ENCODE measurements at regions not wholly inside any gene's neighbourhood (a gene's known extent, or its start where the extent isn't known, plus 50 kb on each side); places are given as distances from the start of the nearest gene placed in this dataset.
"Not testable (repeated sequence)": the region's sequence is repeated elsewhere in the genome, so short reads cannot be mapped to it uniquely, and the experiment has no call there.

DNA sequence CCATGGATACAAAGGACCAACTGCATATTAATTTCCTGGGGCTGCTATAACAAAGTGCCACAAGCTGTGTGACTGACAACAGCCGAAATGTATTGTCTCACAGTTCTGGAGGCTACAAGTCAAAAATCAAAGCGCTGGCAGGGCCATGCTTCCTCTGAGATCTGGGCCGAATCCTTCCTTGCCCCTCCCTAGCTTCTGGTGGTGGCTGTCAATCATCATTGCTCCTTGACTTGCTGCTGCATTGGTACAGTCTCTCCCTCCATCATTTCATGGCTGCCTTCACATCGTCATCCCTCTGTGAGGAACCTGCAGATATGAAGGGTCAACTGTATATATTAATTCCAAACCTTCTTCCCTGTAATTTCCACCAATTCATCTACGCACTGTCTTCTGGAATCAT, 118.3 kb downstream of the EXOC5 start:
- no peak for DNase-seq

DNA sequence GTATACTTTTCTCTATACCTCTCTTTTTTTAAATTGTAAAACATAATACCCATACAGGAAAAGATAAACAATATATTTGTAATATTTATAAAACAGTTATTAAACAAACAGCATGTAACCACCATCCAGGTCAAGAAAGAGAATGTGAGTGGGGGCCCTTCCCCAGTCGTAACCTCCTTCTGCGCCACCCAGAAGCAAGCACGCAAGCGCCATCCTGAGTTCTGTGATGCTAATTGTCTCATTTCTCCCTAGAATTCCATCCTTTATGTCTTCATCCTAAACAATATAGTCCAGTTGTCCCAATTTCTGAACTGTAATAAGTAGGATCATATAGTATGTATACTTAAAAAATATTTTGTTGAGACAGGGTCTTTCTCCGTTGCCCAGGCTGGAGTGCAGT, 129.5 kb downstream of the EXOC5 start:
- no peak for DNase-seq

DNA sequence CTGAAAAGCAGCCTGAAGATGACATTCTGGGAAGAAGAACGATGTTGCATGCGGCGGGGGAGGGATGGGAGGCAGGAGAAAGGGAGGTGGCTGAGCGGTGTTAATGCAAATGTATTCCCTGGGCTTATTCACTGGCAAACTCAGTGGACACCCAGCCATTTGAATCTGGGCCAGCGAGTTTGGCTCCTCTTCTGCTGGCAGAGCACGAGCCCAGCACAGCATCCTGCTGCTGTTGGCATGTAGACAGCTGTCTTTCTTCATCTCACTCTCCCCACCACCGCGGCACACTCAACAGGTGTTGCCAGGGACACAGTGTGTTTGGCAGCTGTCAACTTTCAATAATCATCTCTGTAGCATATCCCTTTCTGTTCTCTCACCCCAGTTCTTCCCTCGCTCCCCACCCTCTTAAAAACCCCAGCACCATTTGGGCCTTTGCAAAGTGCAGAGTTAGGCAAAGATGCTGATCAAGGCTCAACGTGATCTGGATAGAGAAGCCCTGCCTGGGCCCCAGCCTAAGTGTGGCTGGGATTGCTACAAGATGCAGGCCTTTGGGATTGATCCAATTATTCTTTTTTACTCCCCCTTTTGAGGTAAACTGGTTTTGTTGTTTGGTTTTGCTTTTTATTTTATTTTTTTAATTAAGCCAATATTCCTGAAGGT, 131.9 kb downstream of the EXOC5 start:
- peak; percentile 66 for DNase-seq

DNA sequence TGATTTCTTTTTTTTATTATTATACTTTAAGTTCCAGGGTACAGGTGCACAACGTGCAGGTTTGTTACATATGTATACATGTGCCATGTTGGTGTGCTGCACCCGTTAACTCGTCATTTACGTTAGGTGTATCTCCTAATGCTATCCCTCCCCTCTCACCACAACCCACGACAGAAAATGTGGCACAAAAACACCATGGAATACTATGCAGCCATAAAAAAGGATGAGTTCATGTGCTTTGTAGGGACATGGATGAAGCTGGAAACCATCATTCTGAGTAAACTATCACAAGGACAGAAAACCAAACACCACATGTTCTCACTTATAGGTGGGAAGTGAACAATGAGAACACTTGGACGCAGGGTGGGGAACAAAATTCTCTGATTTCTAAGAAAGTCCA, 140.9 kb downstream of the EXOC5 start:
- not testable (repeated sequence) for DNase-seq

DNA sequence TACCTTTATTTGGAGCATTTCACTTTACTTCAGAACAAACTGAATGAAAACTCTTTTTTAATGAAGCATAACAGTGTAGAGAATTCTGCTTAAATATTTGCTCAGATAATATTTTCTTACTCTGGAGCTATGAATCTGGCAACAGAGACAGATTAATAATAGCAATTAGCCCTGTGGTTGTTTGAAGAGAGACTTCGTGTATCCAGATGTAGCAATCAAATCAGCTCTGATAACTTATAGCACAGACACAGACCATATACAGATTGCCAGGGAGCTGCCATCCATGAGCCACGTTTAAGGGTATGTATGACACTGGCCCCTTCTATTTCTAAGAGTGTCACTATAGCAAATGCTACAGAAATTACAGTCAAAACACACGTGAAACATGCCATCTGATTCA, 146.6 kb downstream of the EXOC5 start:
- no peak for DNase-seq

DNA sequence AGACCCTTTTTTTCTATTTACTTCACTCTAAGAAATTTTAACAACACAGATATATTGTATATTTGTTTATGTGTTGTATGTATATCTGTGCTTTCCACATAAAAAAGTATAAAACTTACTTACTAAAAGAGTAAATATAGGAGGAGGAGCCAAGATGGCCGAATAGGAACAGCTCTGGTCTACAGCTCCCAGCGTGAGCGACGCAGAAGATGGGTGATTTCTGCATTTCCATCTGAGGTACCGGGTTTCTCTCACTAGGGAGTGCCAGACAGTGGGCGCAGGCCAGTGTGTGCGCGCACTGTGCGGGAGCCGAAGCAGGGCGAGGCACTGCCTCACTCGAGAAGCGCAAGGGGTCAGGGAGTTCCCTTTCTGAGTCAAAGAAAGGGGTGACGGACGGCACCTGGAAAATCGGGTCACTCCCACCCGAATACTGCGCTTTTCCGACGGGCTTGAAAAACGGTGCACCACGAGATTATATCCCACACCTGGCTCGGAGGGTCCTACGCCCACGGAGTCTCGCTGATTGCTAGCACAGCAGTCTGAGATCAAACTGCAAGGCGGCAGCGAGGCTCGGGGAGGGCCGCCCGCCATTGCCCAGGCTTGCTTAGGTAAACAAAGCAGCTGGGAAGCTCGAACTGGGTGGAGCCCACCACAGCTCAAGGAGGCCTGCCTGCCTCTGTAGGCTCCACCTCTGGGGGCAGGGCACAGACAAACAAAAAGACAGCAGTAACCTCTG, 156.5 kb downstream of the EXOC5 start:
- DNase-seq: not testable (repeated sequence)

DNA sequence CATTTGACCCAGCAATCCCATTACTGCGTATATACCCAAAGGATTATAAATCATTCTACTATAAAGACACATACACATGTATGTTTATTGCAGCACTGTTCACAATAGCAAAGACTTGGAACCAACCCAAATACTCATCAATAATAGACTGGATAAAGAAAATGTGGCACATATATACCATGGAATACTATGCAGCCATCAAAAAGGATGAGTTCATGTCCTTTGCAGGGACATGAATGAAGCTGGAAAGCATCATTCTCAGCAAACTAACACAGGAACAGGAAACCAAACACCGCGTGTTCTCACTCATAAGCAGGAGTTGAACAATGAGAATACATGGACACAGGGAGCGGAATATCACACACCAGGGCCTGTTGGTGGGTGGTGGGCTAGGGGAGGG, 158.3 kb downstream of the EXOC5 start:
- DNase-seq: not testable (repeated sequence)

DNA sequence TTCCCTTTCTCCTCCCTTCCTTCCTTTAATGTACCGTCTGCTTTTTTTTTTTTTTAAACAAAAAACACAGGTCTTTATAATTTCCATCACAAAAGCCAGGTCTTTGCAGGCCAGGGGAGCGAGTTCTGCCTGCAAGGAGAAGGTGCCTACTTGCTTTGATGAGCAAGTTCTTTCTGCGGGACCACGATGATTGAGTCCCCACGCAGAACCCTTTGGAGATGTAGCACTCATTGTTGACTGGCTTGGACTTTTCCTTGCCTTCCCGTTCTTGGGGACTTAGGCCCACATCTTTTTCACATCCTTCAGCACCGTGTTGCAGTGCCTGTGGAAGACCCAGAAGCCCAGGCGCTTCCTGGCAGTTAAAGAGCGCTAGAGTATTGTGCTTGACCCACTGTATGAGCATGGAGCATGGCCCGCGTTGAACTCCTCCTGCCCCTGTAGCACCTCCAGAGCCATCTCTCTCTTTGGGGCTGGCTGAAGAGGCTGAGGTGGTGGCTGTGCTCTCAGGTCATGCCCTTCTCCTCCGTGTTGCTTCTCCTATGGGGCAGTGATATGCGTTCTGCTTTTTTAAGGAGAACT, 177.6 kb downstream of the EXOC5 start:
- DNase-seq: no peak

DNA sequence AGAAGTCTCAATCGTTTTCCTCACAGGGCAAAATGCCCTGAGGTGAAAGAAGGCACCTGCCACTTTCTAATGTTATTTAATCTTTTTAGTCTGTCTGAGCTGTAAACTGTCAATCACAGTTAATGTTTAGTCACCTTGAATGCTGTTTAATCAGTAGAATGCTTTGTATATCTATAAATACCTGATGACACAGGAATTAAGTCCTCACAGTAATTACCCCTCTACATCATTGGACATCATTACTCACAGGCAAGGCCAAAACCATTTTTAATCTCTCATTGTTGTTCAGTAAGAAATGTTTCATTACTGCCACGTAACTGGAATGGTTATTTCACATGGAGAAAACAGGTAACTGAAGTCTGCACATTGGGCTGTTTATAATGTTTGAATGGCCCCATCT, 178.8 kb downstream of the EXOC5 start:
- DNase-seq: peak; percentile 93

DNA sequence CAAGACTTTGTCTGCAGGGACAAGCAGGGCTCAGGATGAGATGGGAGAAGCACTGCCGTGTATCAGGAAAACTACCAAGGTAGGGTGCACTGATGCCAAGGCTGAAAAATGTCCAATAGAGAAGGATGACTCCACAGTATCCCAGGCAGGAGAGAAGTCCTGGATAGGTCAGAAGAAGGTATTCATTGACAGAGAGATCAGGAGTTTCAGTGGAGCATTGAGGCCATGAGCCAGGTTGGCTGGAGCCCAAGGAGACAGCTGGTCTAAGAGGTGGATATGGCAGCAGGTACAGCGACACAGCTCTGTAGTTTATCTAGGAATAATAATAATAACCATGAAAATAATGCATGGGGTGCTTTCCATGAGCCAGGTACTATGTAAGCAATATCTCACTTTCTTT, 180.9 kb downstream of the EXOC5 start:
- peak; percentile 74 for DNase-seq

DNA sequence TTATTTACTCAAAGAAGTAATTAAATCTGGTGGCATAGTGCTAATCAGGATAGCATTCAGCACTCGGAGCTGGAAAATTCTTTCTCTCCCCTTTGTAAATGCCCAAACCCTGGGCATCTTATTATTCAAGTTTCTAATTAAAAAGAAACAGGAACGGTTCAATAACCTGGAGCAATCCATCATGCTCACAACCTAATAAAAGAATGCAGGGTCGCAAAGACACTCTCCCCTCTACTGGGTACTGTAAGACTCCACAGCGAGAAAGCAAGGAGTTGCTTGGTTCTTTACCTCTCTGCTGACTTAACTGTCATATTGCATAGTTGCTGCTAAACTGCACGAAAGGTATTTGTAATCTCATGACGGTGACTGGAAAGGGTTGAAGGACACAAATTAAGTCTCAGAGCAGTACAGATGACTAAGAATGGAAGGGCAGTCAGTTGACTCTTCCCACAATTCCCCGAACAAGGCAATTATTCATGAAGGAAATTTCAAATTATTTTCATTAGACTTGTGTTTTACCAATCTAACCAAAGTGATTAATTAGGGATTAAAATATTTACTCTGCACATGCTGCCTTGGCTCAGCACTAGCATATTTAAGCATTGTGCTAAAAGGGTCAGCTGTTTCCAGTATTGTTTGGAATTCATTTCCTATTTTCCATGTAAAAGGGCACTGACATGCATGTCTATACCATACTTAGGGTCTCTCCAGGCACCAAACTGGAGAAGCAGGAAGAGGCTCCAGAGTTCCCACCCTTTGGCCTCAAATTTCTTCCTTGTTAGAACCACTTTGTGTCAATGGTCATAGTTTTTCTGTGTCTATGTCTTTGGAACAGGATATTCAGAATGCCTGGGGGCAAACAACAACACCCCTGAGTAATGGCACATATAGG, 182.2 kb downstream of the EXOC5 start:
- no peak for DNase-seq

DNA sequence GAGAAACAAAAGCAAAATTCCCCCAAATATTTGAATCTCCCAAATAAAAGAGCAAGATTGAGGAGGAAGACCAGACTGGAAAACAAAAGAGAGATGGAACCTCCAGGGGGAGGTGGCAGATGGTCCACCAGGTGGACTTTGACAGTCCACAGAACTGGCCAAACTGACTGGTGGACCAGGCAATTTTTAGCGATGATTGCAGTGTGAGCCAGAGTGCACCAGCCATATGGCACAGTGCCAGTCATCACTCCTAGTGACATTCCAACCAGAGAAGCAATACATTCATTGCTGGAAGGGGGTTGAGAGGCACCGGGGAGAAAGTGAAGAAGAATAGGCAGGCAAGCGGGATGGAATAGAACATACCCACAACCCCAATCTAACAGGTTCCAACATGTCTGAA, 182.9 kb downstream of the EXOC5 start:
- peak; percentile 90 for DNase-seq

DNA sequence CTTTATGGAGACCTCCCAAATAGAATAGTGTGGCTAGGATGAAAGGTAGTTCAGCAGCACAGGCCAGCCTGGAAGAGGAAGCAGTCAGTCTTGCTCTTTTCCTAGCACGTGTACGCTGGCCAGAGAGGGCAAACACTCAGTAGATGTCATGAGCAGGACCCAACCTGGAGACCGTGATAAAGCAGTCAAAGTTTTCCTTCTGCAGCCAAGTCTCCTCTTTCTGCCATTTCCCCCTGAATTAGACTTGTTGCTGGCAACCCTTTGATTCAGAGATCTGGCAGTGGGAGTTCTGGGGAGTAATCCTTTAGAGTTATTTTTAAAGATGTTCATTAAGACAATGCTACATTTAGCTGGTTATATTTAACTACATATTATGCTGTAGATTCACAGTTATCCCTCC, 183.7 kb downstream of the EXOC5 start:
- DNase-seq: no peak

DNA sequence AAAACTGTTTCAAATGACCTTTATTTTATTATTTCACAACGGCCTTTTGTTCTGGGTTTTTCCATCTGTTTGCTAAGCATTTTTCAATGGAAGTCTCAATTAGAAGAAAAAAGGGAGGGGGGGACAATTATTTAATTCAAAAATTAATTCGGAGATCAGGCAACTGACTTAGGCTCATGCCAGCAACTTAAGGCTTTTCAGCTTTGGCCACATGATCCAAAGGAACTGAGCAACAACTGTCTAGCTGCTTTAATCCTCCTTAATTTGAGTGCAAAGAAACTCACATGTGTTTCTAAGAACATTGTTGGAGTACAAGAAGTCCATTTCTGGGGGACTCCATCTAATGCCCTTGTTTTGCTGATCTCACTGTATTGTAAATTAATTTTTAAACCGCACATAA, 188.0 kb downstream of the EXOC5 start:
- no peak for DNase-seq

DNA sequence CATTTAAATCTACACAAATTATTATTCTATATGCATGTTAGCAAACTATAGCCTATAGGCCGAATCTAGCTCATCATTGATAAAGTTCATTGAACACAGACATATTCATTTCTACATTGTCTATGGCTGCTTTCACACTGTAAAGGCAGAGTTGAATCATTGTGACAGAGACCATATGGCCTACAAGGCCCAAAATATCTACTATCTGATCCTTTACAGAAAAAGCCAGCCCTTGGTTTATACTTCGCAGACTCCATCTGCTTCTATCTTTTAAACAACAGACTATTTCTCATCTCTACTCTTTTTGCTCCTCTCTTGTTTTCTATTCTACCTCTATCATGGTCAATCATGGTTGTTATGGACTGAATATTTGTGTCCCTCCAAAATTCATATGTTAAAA, 190.7 kb downstream of the EXOC5 start:
- DNase-seq: peak; percentile 27

DNA sequence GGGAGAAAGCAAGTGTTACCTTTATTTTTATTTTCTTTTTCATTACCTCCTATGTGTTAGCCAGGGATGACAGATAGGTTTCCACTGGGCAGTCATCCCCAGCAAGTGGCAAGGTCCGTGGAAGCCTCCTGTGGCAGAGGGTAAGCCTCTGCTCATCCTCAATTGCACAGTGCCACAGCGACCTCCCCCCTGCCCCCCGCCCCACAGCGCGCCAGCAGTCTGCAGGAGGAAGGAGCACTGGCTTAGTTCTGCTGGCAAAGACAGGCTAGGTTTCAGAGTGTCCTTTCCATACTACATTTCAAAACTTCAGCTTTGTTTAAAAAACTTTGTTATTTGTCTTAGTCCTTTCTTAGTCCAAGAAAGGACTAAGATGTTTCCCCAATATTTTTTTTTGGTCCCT, 194.7 kb downstream of the EXOC5 start:
- no peak for DNase-seq

DNA sequence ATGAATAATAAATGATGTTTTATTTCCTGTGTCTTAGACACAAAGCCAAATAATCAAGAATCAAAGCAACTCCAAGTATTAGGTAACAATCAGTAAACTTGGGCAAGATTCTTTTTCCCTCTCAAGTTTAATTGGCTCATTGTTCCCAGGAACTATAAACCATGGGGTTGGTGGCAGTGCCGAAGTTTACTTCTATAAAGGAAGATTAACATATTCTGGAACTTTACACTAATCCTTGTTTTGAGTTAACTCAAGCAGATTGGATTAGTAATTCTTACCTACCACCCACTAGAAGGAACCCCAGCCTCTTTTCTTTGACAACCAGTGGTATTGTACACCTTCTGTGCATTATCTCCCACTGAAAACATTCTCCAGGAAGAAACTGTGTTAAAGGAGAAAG, 197.1 kb downstream of the EXOC5 start:
- DNase-seq: no peak

DNA sequence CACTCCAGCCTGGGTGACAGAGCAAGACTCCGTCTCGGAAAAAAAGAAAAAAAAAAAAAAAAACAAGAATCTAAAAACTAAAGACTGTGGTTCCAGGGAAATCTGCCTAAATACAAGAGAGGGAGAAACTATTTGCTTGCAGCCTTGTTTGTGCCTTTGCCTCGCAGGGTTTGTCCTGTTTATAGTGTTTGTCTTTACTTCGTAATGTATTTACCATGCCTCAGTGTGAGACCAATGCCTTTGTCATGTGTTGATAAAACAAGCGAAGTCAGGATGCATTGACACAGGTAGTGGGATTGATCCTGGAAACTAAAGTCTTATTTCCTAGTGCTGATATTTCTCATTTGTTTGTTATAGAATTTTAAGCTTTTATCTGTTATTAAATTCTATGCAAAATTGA, 199.0 kb downstream of the EXOC5 start:
- DNase-seq: no peak

DNA sequence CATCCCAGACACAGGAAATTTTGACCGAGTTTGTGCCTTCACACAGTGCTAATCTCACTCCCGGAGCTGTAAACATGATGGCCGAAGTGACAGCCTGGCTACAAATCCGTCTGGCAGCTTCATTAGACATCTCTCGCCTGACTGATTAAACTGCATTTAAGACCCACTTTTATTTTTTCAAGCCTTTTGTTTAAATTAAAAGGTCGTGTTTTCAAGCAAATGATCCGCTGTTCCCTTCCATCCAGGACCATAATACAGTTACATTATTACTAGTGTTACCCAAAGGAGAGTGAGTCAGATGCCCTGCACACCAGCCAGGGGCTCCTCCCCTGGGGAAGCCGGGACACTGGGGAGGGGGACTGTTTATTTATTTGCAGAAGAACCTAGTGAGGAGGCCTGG, 200.2 kb downstream of the EXOC5 start:
- DNase-seq: peak; percentile 80

DNA sequence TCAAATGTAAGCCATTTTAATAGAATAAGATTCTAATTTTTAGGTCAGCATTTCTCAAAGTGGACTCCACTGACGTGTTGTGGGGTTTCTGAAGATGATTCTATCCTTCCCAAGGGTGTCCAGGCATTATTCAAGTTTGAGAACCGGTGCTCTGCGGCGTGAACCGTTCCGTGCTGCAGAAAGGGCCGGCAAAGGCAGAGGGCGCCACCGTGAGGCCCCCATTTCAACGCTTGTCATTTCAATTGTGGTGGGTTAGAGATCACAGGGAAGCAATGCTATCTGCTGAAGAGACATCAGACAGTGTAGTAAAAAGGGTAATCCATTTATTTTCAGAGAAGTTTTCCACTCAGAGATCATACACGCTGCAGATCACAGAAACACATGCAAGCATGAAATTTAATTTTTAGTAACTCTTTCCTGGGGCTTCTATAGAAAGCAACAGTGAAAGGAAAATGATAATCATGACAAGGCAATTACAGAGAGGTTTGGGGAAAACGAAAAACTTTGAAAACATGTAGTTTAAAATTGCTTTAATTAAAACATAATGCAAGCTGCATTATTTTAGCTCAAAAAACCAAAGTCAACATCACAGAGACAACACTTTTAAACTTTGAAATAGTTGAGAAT, 201.7 kb downstream of the EXOC5 start:
- peak; percentile 15 for DNase-seq

DNA sequence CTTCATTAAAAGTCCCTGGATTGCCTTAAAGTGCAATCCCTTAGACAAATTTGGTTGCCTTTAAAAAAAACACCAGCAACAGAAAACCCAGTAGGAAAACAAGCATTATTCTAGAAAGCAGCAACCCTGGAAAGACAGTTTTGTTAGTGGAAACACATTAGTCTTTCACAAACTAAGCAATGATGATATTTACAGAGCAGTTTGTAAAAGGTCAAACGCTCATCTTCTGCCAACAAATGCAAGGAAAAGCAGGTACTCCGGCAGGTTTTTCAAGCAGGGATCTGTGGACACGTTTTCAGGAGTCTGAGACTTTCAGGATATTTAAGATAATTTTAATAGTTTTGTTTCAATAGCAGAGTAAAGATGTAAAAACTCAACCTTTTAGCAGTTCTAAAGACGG, 202.2 kb downstream of the EXOC5 start:
- DNase-seq: no peak

DNA sequence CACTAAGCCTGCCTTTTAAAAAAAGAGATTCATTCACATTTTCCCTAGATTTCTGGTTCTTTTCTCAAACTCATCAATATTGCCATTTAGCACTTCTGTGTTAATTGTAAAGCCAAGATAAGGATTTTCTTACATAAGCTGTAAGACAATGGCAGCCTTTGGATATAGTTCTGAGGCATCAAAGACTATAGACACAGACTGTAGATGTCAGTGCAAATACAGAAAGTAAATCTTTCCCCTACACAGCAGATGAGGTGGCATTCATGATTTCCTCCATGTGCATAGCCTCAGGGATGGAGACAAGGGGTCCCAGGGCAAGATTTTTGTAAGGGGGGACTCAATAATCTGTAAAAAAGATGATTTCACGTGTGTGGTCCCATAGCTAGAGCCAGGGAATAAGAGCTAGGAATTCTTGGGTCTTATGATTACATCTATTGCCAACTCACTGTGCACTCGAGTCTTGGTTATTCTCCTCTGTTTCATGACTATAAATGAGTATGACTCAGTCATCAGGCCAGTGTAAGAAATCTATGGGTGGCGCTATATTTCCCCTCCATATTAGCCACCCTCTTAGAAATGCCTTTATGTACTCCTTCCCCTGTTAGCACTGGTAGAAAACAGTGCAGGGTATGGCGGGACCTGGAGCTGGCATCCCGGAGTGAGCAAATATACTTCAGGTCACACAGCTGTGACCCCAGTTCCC, 207.5 kb downstream of the EXOC5 start:
- no peak for DNase-seq
